CD4-positive, alpha-beta T cell treated with Interferon gamma for 1 hour (primary cell): ENCODE measurements at regions not wholly inside any gene's neighbourhood (a gene's known extent, or its start where the extent isn't known, plus 50 kb on each side); places are given as distances from the start of the nearest gene placed in this dataset.
"Not testable (repeated sequence)": the region's sequence is repeated elsewhere in the genome, so short reads cannot be mapped to it uniquely, and the experiment has no call there.

Experiments used
- DNase-seq: peaks from one replicate; pipeline ENCODE4 v3.0.0-alpha.2; 2020

DNA sequence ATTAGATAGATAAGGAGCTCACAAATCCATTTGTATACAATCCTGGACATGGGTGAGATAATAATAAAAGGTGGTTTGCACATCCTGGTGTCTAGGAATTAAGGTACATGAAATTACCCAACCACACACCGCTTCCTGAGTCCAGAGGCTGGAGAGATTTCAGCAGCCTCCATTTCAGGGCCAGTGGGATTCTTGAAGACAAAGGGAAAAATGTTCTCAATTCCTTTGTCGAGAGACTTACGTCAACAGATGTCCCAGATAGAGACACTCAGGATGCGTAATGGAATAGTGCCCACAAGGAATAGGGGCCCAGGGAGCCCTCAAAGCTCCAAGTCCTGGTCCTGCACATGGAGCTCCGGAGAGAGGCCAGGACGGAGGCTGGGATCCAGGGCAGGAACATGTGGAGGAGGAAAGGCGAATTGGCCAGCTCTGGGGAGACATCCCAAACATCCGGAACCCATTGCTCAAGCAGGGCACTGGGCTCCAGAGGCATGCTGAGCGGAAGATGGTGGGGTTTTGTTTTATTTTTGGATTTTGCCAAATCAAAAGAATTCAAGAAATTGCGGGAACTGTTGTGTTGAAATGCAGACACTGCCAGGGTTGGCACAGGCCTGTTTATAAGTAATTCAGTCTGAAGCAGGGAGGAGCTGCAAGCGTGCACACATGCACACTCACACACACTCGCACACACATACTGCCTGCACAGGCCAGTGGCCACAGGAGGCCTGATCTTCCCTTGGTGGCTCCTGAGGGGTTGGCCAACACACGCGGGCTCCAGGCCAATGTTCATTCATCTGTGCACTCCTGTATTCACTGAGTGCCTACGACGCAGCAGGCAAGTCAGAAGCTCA, 97.2 kb downstream of the NOG start:
- DNase-seq = no peak

DNA sequence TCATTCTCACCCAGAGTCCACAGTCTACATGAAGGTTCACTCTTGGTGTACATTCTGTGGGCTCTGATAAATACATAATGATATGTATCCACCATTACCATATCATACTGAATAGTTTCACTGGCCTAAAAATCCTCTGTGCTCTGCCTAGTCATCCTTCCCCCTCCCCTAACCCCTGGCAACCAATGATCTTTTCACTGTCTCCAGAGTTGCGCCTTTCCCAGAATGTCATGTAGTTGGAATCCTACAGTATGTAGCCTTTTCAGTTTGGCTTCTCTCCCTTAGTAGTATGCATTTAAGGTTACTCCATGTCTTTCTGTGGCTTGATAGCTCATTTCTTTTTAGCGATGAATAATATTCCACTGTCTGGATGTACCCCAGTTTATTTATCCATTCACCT, 101.3 kb downstream of the NOG start:
- no peak for DNase-seq

GRCh38 chr17:56697190-56697589, 103.7 kb downstream of the NOG start:
- no peak for DNase-seq

- DNase-seq = no peak
Observed at GRCh38 chr17:56699186-56699894, 105.8 kb downstream of the NOG start.

DNA sequence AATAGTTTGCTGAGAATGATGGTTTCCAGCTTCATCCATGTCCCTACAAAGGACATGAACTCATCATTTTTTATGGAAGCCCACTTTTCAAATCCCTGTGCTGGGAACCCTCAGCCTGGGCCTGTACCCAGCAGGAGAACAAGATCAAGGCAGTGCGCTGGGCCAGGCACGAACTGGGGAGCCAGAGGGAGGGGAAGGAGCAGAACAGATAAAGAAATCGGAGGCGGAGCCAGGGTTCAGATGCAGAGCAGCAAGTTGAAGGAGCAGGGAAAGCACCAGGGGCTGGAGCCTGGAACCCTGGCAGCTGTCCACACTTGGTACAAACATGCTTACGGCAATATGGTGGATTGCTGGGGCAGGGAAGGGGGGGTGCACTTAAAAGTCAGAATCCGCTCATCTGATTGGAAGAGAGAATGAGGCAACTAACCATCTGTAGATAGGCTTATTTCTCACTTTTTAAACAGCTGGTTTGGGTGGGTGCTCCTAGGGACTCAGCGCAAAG, 107.5 kb downstream of the NOG start:
- DNase-seq = no peak

- no peak for DNase-seq
Observed at GRCh38 chr17:56707312-56708219, 114.1 kb downstream of the NOG start.

DNA sequence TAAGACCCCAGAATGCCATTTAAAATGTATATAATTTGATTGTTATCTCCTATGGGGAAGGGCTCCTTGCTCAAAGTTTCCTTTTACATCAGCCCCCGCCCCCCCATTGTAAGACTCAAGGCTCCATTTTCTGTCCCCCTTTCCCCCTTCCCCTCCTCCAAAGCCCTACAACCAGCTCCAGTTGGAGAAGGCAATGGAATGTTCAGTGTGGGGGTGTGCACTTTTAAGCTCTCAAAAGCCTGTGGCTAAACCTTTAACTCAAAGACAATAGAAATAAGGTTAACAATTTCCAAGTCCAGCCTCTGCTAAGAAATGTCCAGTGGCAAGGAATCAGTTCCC, 114.7 kb downstream of the NOG start:
- DNase-seq = no peak

DNA sequence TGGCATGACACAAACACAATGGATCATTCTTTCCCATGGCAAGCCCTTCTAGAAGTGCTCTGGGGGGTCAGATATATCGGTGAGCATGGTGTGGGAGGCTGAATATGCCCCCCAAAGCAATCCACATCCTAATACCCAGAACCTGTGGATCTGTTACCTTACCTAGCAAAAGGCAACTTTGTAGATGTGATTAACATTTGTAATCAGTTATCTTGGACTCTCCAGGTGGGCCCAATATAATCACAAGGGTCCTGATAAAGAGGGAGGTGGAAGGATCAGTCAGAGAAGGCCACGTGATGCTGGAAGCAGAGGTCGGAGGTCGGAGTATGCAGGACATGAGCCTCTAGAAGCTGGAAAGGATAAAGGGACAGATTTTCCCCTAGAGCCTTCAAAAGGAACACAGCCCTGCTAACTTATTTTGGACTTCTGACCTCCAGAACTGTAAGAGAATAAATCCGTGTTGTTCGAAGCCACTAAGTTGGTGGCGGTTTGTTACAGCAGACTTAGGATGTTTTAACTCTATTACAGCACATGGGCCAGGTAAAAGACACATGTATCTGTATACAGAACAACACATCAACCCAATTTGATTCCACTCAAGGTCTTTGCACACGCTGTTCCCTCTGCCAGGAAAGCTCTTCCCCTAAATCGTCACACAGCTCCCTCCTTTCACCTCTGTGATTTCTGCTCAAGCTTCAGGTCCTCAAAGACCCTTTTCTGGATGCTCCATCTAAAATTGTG, 115.3 kb downstream of the NOG start:
- no peak for DNase-seq

GRCh38 chr17:56710986-56711385, 117.5 kb downstream of the NOG start:
- no peak for DNase-seq

GRCh38 chr17:56715613-56716357, 117.9 kb downstream of the C17orf67 start:
- DNase-seq = peak; percentile 70

DNA sequence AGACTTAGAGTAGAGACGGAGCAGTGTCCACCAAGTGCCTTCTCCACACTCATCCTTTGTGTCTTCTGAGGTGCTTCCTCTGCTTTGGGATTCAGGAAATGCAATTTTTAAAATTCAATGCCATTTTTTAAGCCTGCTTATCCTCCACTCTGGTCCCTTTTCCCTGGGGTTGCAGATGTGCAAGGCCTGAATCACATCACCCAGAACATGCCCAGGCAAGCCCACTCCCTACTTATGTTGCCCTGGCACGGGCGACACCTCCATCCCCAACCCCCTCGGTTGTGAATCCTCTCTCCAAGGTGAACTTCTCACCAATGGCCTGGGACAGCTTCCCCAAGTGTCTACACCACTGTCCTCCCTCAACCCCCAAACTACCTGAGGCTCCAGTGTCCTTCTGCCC, 116.2 kb downstream of the C17orf67 start:
- DNase-seq = no peak

- no peak for DNase-seq
Observed at GRCh38 chr17:56718515-56718914, 115.2 kb downstream of the C17orf67 start.

- no peak for DNase-seq
Observed at GRCh38 chr17:56723421-56723820, 110.3 kb downstream of the C17orf67 start.

DNA sequence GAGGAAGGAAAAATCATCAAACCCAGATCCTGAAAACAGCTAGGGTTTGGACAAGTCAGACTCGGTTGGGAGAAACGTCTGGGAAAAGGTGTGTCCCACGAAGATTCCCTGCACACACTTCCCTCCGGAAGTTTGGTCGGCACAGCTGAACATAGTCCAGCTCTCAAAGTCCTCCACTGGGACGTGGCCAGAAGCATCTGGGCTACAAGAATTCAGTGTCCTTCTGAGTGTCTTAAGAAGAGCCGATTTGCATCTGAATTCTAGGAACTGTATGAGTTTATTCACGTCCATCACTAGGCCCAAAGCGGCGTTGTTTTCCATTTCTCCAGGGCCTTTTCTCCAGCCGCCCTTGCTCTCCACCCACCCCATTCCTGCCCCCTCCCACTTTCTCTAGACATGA, 109.1 kb downstream of the C17orf67 start:
- no peak for DNase-seq

GRCh38 chr17:56725144-56725543, 108.6 kb downstream of the C17orf67 start:
- no peak for DNase-seq

GRCh38 chr17:56727876-56728617, 105.7 kb downstream of the C17orf67 start:
- no peak for DNase-seq

- not testable (repeated sequence) for DNase-seq
Observed at GRCh38 chr17:56731096-56731495, 102.6 kb downstream of the C17orf67 start.

- no peak for DNase-seq
Observed at GRCh38 chr17:56733833-56734232, 99.9 kb downstream of the C17orf67 start.

DNA sequence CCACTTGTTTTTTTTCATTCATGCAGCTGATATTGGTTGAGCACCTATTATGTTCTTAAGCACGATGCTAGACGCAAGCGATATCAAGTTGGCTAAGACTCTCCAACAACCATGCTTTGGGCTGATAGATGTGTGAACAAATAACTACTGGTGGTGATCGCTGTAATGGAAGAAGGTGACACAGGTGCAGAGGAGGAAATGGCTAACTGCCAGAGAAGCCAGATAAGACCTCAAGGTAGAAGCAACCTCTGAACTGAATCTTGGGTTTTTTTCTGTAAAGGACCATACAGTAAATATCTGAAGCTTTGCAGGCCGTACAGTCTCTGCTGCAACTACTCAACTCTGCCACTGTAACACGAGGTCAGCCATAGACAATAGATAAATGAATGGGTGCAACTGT, 97.9 kb downstream of the C17orf67 start:
- DNase-seq = no peak

DNA sequence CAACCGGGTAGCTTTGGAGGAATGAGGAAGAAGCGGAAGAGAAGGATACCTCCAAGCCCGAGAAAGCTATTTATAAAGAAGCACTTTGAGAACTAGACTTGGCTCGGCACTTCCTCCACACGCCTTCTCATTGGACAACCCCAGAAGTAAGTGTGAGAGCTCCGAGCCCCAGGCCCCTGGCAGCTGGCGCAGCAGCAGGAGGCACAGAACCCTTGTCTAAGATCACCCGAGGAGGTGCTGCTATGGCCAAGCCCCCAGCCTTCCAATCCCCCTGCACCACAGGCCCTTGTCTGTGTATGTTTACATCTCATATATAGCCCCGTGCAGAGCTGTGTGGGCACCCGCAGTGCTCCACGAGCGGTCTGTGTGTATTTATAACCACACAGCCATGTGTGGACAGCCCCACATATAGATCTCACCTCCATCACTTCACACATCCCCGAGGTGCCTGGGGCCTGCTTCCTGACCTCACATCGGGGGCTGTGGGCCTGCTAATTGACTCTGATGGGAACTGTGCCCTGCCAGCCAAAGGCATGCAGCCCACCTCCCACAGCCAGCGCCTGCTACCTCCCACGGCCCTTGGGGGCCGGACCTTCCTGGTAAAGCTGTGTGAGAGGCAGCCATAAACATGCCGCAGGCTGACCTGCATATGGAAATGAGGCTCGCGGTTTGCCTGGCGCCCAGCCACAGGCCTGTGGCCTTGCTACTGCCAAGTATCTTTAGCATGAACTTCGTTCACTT, 96.1 kb downstream of the C17orf67 start:
- no peak for DNase-seq
